GM12878 (cell line): ENCODE measurements at regions not wholly inside any gene's neighbourhood (a gene's known extent, or its start where the extent isn't known, plus 50 kb on each side); places are given as distances from the start of the nearest gene placed in this dataset.

Source experiments
- ATAC-seq: fragments of 200-7000 bp; cut with Tn5 transposase; 3 replicates; pipeline ENCODE4 v1.9.1; 2020; ENCODE audit warnings: mild to moderate bottlenecking, moderate library complexity
- BruUV-seq: library from RNA; stranded (reverse); fragments of 400-500 nt; replicated peaks from 2 replicates; lab custom pipeline; 2021; lab: Mats Ljungman, UMichigan
- CTCF ChIA-PET: fragments of 300-600 bp; sonication (Branson Sonifier 250); formaldehyde crosslinking; extraction: SDS; loops from one replicate; lab custom pipeline; 2021; ENCODE audit warnings: inconsistent platforms; lab: Yijun Ruan, JAX
- POLR2A ChIA-PET: fragments of 350-600 bp; formaldehyde crosslinking; extraction: SDS; loops from one replicate; lab custom pipeline; 2021; ENCODE audit warnings: inconsistent platforms; lab: Charles Lee
- RAD21 ChIA-PET: fragments of 300-600 bp; sonication (Branson Sonifier 250); formaldehyde crosslinking; loops from one replicate; lab custom pipeline; 2023; ENCODE audit warnings: antibody characterized with exemption; ENCODE audit not compliant: unreplicated experiment; lab: Charles Lee
- SMC1A ChIA-PET: fragments of 300-600 bp; sonication (Branson Sonifier 250); formaldehyde crosslinking; loops from one replicate; lab custom pipeline; 2023; ENCODE audit not compliant: unreplicated experiment, uncharacterized antibody; lab: Charles Lee
- DNase-seq: peaks from one replicate; pipeline ENCODE4 v3.0.0-alpha.2; 2011; ENCODE audit warnings: low read depth, low spot score
- FAIRE-seq: peaks from 3 replicates; lab custom pipeline; 2011; peaks lifted over from hg19 to GRCh38; lab: Jason Lieb, UNC
- H2AFZ ChIP-seq: 2 replicates; pipeline ENCODE4 v1.6.0; 2011; ENCODE audit warnings: low read depth, low read length, control low read depth; ENCODE audit not compliant: control insufficient read depth
- H3K27ac ChIP-seq: 2 replicates; pipeline ENCODE4 v1.5.1; 2011; ENCODE audit warnings: control low read depth; ENCODE audit not compliant: control insufficient read depth, insufficient read depth
- H3K27me3 ChIP-seq, 2 experiments: replicated peaks in 1 of 2; 2 replicates each; pipeline versions ENCODE4 v1.6.0 to v1.6.1; 2011; ENCODE audit warnings: low read length in 1 of 2; ENCODE audit not compliant: control insufficient read depth in 2 of 2, insufficient read depth in 2 of 2
- H3K36me3 ChIP-seq, 2 experiments: 2 replicates each; pipeline ENCODE4 v1.5.1; 2011; ENCODE audit warnings: low read length in 1 of 2; ENCODE audit not compliant: control insufficient read depth in 2 of 2, insufficient read depth in 2 of 2
- H3K4me1 ChIP-seq: 2 replicates; pipeline ENCODE4 v1.6.1; 2011; ENCODE audit warnings: mild to moderate bottlenecking, low read length, moderate library complexity, mixed read lengths; ENCODE audit not compliant: control insufficient read depth, insufficient read depth
- H3K4me2 ChIP-seq: 2 replicates; pipeline ENCODE4 v1.6.0; 2011; ENCODE audit warnings: control low read depth; ENCODE audit not compliant: control insufficient read depth, insufficient read depth
- H3K4me3 ChIP-seq: fragments of 200-600 bp; sonication (generic); 2 replicates; pipeline ENCODE4 v1.5.1; 2016
- H3K79me2 ChIP-seq: 2 replicates; pipeline ENCODE4 v1.6.0; 2011; ENCODE audit warnings: low read length; ENCODE audit not compliant: control insufficient read depth, insufficient read depth
- H3K9ac ChIP-seq: 2 replicates; pipeline ENCODE4 v1.8.0; 2011; ENCODE audit warnings: low read length, control low read depth, mixed read lengths; ENCODE audit not compliant: control insufficient read depth, insufficient read depth
- H3K9me3 ChIP-seq: replicated peaks from 3 replicates; pipeline ENCODE4 v1.5.1; 2011; ENCODE audit warnings: mild to moderate bottlenecking, low read length; ENCODE audit not compliant: control insufficient read depth, insufficient read depth
- H4K20me1 ChIP-seq: 2 replicates; pipeline ENCODE4 v1.6.0; 2011; ENCODE audit not compliant: control insufficient read depth, insufficient read depth
- CUX1 ChIP-seq: IDR thresholded peaks from 2 replicates; pipeline ENCODE4 v1.6.1; 2012; ENCODE audit warnings: improper control_type of control experiment, low read depth, low read length; ENCODE audit not compliant: insufficient replicate concordance
- KAT2A ChIP-seq: conservative IDR thresholded peaks from 2 replicates; pipeline ENCODE4 v1.6.1; 2011; ENCODE audit warnings: low read depth, low read length; ENCODE audit not compliant: control insufficient read depth
- YBX1 ChIP-seq: fragments of 450-650 bp; IDR thresholded peaks from 2 replicates; pipeline ENCODE4 v1.6.1; 2016; ENCODE audit warnings: antibody characterized with exemption
- YY1 ChIP-seq: IDR thresholded peaks from 2 replicates; pipeline ENCODE4 v1.6.1; 2011; ENCODE audit warnings: low read depth, mild to moderate bottlenecking, low read length
- ZNF274 ChIP-seq: IDR thresholded peaks from one replicate; pipeline ENCODE4 v1.8.0; 2011; ENCODE audit not compliant: insufficient read length, insufficient read depth
- ZNF622 ChIP-seq: fragments of 450-650 bp; IDR thresholded peaks from 2 replicates; pipeline ENCODE4 v1.6.1; 2017; ENCODE audit warnings: mild to moderate bottlenecking, inconsistent platforms
- WGBS: methylation state at CpG from one replicate; pipeline ENCODE4 v1.1.6; 2016; ENCODE audit warnings: low lambda C conversion rate; ENCODE audit not compliant: insufficient replicate concordance, insufficient coverage; ENCODE audit errors: missing lambda C conversion rate; 5-methylcytosine and 5-hydroxymethylcytosine counted together
- in situ Hi-C: fragments of 300-500 bp; cut with MboI; formaldehyde crosslinking; loops from 9 replicates; pipeline ENCODE4 v1.14.3; 2018; ENCODE audit warnings: mixed read lengths
- intact Hi-C: fragments of 100-400 bp; cut with micrococcal nuclease; formaldehyde crosslinking; loops from one replicate; pipeline ENCODE4 v1.14.2; 2022; ENCODE audit not compliant: unreplicated experiment

GRCh38 chr1:118556936-118557335 is 371.9 kb upstream of the SPAG17 start (continued):
- TF ChIP-seq CUX1, result no peak
- TF ChIP-seq ZNF274, result no peak
- TF ChIP-seq YY1, result no peak
- no peak for TF ChIP-seq KAT2A
- TF ChIP-seq, all 136 proteins: peak for 0

GRCh38 chr1:118555638-118556037 is 370.6 kb upstream of the SPAG17 start:
- 21% methylated on average over 3 of the region's 3 CpGs for WGBS
- TF ChIP-seq YBX1 (no peak), ZNF622 (no peak)

More at GRCh38 chr1:118555638-118556037, 370.6 kb upstream of the SPAG17 start:
- intact Hi-C loops (no loop called here), in situ Hi-C loops (no loop called here)
- ATAC-seq (no peak), FAIRE-seq (no peak), DNase-seq (no peak)
- Histone ChIP-seq H3K9me3 (no peaks in the 10 kb centered on the region), H3K27me3 (no peaks in the 10 kb centered on the region), H3K9ac (no peak overlapping the region), H3K4me2 (no peak overlapping the region), H3K27ac (no peak overlapping the region), H3K4me3 (no peak overlapping the region), H2AFZ (no peak overlapping the region), H3K36me3 (no peaks in the 10 kb centered on the region), H3K4me1 (no peaks in the 10 kb centered on the region), H3K79me2 (no peaks in the 10 kb centered on the region), H4K20me1 (no peaks in the 10 kb centered on the region)
- no TSS peak for BruUV-seq
- ChIA-PET CTCF (no interaction called here), RAD21 (no interaction called here), SMC1A (interaction anchor here (2.4 kb wide), 1 partner anchor 9 kb away, joined by 7 read pairs; no protein-coding TSS in a partner anchor), POLR2A (no interaction called here)
